GM21447 (cell line): ENCODE measurements at regions not wholly inside any gene's neighbourhood (a gene's known extent, or its start where the extent isn't known, plus 50 kb on each side); places are given as distances from the start of the nearest gene placed in this dataset.
"Not testable (repeated sequence)": the region's sequence is repeated elsewhere in the genome, so short reads cannot be mapped to it uniquely, and the experiment has no call there.

ENCODE experiments used
- ATAC-seq: cut with Tn5 transposase; IDR thresholded peaks from one replicate; pipeline ENCODE4 v1.9.1; 2021; ENCODE audit not compliant: unreplicated experiment

- no peak for ATAC-seq
These were observed 118.3 kb downstream of the EXOC5 start for GRCh38 chr14:57150449-57150848.

- ATAC-seq: no peak
These were observed 129.5 kb downstream of the EXOC5 start for GRCh38 chr14:57139173-57139572.

GRCh38 chr14:57136669-57137328, 131.9 kb downstream of the EXOC5 start:
- ATAC-seq: no peak

GRCh38 chr14:57127809-57128208, 140.9 kb downstream of the EXOC5 start:
- ATAC-seq: not testable (repeated sequence)

GRCh38 chr14:57122129-57122528, 146.6 kb downstream of the EXOC5 start:
- no peak for ATAC-seq

- not testable (repeated sequence) for ATAC-seq
These were observed 156.5 kb downstream of the EXOC5 start for GRCh38 chr14:57112072-57112807.

- not testable (repeated sequence) for ATAC-seq
These were observed 158.3 kb downstream of the EXOC5 start for GRCh38 chr14:57110411-57110810.

GRCh38 chr14:57091030-57091608, 177.6 kb downstream of the EXOC5 start:
- ATAC-seq: no peak

- ATAC-seq: no peak
These were observed 178.8 kb downstream of the EXOC5 start for GRCh38 chr14:57089901-57090300.

GRCh38 chr14:57087841-57088240, 180.9 kb downstream of the EXOC5 start:
- ATAC-seq: no peak

- no peak for ATAC-seq
These were observed 182.2 kb downstream of the EXOC5 start for GRCh38 chr14:57086271-57087162.

GRCh38 chr14:57085801-57086200, 182.9 kb downstream of the EXOC5 start:
- ATAC-seq: no peak

GRCh38 chr14:57085043-57085442, 183.7 kb downstream of the EXOC5 start:
- no peak for ATAC-seq

- no peak for ATAC-seq
These were observed 188.0 kb downstream of the EXOC5 start for GRCh38 chr14:57080691-57081090.

- no peak for ATAC-seq
These were observed 190.7 kb downstream of the EXOC5 start for GRCh38 chr14:57078054-57078453.

- no peak for ATAC-seq
These were observed 194.7 kb downstream of the EXOC5 start for GRCh38 chr14:57073986-57074385.

GRCh38 chr14:57071639-57072038, 197.1 kb downstream of the EXOC5 start:
- ATAC-seq: no peak

GRCh38 chr14:57069702-57070101, 199.0 kb downstream of the EXOC5 start:
- no peak for ATAC-seq

GRCh38 chr14:57068511-57068910, 200.2 kb downstream of the EXOC5 start:
- ATAC-seq: no peak

- ATAC-seq: no peak
These were observed 201.7 kb downstream of the EXOC5 start for GRCh38 chr14:57066887-57067513.

- ATAC-seq: no peak
These were observed 202.2 kb downstream of the EXOC5 start for GRCh38 chr14:57066463-57066862.
